ENCODE measurements at regions not wholly inside any gene's neighbourhood (a gene's known extent, or its start where the extent isn't known, plus 50 kb on each side); places are given as distances from the start of the nearest gene placed in this dataset.
A peak's percentile ranks its signal among the peaks of the same experiment; 100 is the strongest.
"Not testable (repeated sequence)": the region's sequence is repeated elsewhere in the genome, so short reads cannot be mapped to it uniquely, and the experiment has no call there.

- H3K9ac ChIP-seq (replicated peaks; ENCODE audit: extremely low read depth, insufficient read depth, low read length); H3K79me2 ChIP-seq (ENCODE audit: control insufficient read depth, insufficient read depth, low read length); H3K9me3 ChIP-seq (replicated peaks; ENCODE audit: control insufficient read depth, insufficient read depth, low read length); H3K9me1 ChIP-seq (replicated peaks; ENCODE audit: control insufficient read depth, extremely low read depth, insufficient read depth, low read length); BruUV-seq (replicated peaks); H3K27me3 ChIP-seq (ENCODE audit: control insufficient read depth in 2 of 2, insufficient read depth in 2 of 2, low read length in 2 of 2); H3K36me3 ChIP-seq (ENCODE audit: control insufficient read depth in 2 of 2, extremely low read depth in 1 of 2, insufficient read depth in 2 of 2, low read length in 2 of 2); dilution Hi-C loops (cut with MboI; ENCODE audit: extremely low pct_ligation_motif_present, low sequenced_read_pairs); DNase-seq (ENCODE audit: low read depth, low spot score); H3K4me2 ChIP-seq (ENCODE audit: insufficient read depth, low read length); FAIRE-seq; intact Hi-C loops (cut with micrococcal nuclease); H3K4me1 ChIP-seq (ENCODE audit: control insufficient read depth, extremely low read depth, insufficient read depth, low read length); H2AFZ ChIP-seq (ENCODE audit: low read depth, low read length); H3K27ac ChIP-seq (ENCODE audit: insufficient read depth, low read depth, low read length); CTCF ChIA-PET; H4K20me1 ChIP-seq (replicated peaks; ENCODE audit: control insufficient read depth, extremely low read depth, insufficient read depth, low read length); H3K4me3 ChIP-seq (replicated peaks in 1 of 3; ENCODE audit: insufficient read depth in 1 of 3, low read depth in 1 of 3, low read length in 3 of 3); POLR2A ChIA-PET: not testable (repeated sequence)
Observed at GRCh38 chr10:42335653-42336296, 302.6 kb downstream of the ZNF33B start.

GRCh38 chr10:42304341-42304740 lies 334.0 kb downstream of the ZNF33B start:
- Histone ChIP-seq H3K9me1 (replicated peaks; ENCODE audit: control insufficient read depth, extremely low read depth, insufficient read depth, low read length) (no peaks in the 10 kb centered on the region), H3K4me1 (ENCODE audit: control insufficient read depth, extremely low read depth, insufficient read depth, low read length) (no peaks in the 10 kb centered on the region), H3K79me2 (ENCODE audit: control insufficient read depth, insufficient read depth, low read length) (no peaks in the 10 kb centered on the region), H4K20me1 (replicated peaks; ENCODE audit: control insufficient read depth, extremely low read depth, insufficient read depth, low read length) (no peaks in the 10 kb centered on the region), H3K9me3 (replicated peaks; ENCODE audit: control insufficient read depth, insufficient read depth, low read length) (peaks cover 52% of the 10 kb centered on the region), H3K36me3 (ENCODE audit: control insufficient read depth in 2 of 2, extremely low read depth in 1 of 2, insufficient read depth in 2 of 2, low read length in 2 of 2) (no peaks in the 10 kb centered on the region), H3K4me3 (replicated peaks in 1 of 3; ENCODE audit: insufficient read depth in 1 of 3, low read depth in 1 of 3, low read length in 3 of 3) (no peak overlapping the region), H3K27me3 (ENCODE audit: control insufficient read depth in 2 of 2, insufficient read depth in 2 of 2, low read length in 2 of 2) (no peaks in the 10 kb centered on the region), H3K27ac (ENCODE audit: insufficient read depth, low read depth, low read length) (no peak overlapping the region), H2AFZ (ENCODE audit: low read depth, low read length) (no peak overlapping the region), H3K4me2 (ENCODE audit: insufficient read depth, low read length) (no peak overlapping the region), H3K9ac (replicated peaks; ENCODE audit: extremely low read depth, insufficient read depth, low read length) (no peak overlapping the region)
- intact Hi-C loops (cut with micrococcal nuclease) (no loop called here), dilution Hi-C loops (cut with MboI; ENCODE audit: extremely low pct_ligation_motif_present, low sequenced_read_pairs) (no loop called here)
- no peak for TF ChIP-seq POLR2A (IDR thresholded peaks at IDR 0.05; ENCODE audit: low read depth, low read length)
- no peak for TF ChIP-seq JUN (IDR thresholded peaks at IDR 0.05; ENCODE audit: borderline replicate concordance, insufficient read depth, insufficient read length, low read depth)
- no peak for TF ChIP-seq EZH2 (IDR thresholded peaks at IDR 0.05; ENCODE audit: borderline replicate concordance, low read depth, low read length, severe bottlenecking)
- TF ChIP-seq MAX (IDR thresholded peaks at IDR 0.05; ENCODE audit: insufficient read depth, insufficient read length) = no peak
- no peak for TF ChIP-seq MYC (IDR thresholded peaks at IDR 0.05; ENCODE audit: low read depth, low read length)
- no peak for TF ChIP-seq GATA2 (IDR thresholded peaks at IDR 0.05; ENCODE audit: insufficient read depth, insufficient read length, low read depth, low read length)
- TF ChIP-seq FOS (IDR thresholded peaks at IDR 0.05; ENCODE audit: borderline replicate concordance, insufficient read depth, low read length) = no peak
- TF ChIP-seq CTCF (IDR thresholded peaks at IDR 0.05; ENCODE audit: extremely low read depth in 1 of 2, insufficient read depth in 1 of 2, low read depth in 1 of 2, low read length in 2 of 2) = no peak
- no peak for TF ChIP-seq POLR2AphosphoS5 (IDR thresholded peaks at IDR 0.05; ENCODE audit: insufficient read depth, low read depth, low read length)
- DNase-seq (ENCODE audit: low read depth, low spot score) = peak; percentile 28
- BruUV-seq (replicated peaks) = no TSS peak
- CTCF ChIA-PET = no interaction called here
- POLR2A ChIA-PET = no interaction called here
- FAIRE-seq = no peak

- H3K27ac ChIP-seq (ENCODE audit: insufficient read depth, low read depth, low read length); CTCF ChIA-PET; H3K79me2 ChIP-seq (ENCODE audit: control insufficient read depth, insufficient read depth, low read length); H3K27me3 ChIP-seq (ENCODE audit: control insufficient read depth in 2 of 2, insufficient read depth in 2 of 2, low read length in 2 of 2); intact Hi-C loops (cut with micrococcal nuclease); H3K9me1 ChIP-seq (replicated peaks; ENCODE audit: control insufficient read depth, extremely low read depth, insufficient read depth, low read length); BruUV-seq (replicated peaks); POLR2A ChIA-PET; H3K36me3 ChIP-seq (ENCODE audit: control insufficient read depth in 2 of 2, extremely low read depth in 1 of 2, insufficient read depth in 2 of 2, low read length in 2 of 2); H4K20me1 ChIP-seq (replicated peaks; ENCODE audit: control insufficient read depth, extremely low read depth, insufficient read depth, low read length); H3K9me3 ChIP-seq (replicated peaks; ENCODE audit: control insufficient read depth, insufficient read depth, low read length); H2AFZ ChIP-seq (ENCODE audit: low read depth, low read length); H3K4me1 ChIP-seq (ENCODE audit: control insufficient read depth, extremely low read depth, insufficient read depth, low read length); H3K9ac ChIP-seq (replicated peaks; ENCODE audit: extremely low read depth, insufficient read depth, low read length); dilution Hi-C loops (cut with MboI; ENCODE audit: extremely low pct_ligation_motif_present, low sequenced_read_pairs); H3K4me3 ChIP-seq (replicated peaks in 1 of 3; ENCODE audit: insufficient read depth in 1 of 3, low read depth in 1 of 3, low read length in 3 of 3); H3K4me2 ChIP-seq (ENCODE audit: insufficient read depth, low read length); FAIRE-seq; DNase-seq (ENCODE audit: low read depth, low spot score): not testable (repeated sequence)
Observed at GRCh38 chr10:42281896-42282295, 356.5 kb downstream of the ZNF33B start.
